ENCODE measurements at regions not wholly inside any gene's neighbourhood (a gene's known extent, or its start where the extent isn't known, plus 50 kb on each side); places are given as distances from the start of the nearest gene placed in this dataset.

GRCh38 chr18:78595924-78596573 is 383.6 kb upstream of the SALL3 start:
- no peak for TF ChIP-seq CTCF (IDR thresholded peaks at IDR 0.05; ENCODE audit: control extremely low read depth, extremely low read depth, low read depth, missing control alignments)
- CTCF ChIA-PET: no interaction called here
- POLR2A ChIA-PET: no interaction called here
- DNase-seq (ENCODE audit: extremely low spot score): no peak

GRCh38 chr18:78596794-78597345 is 382.7 kb upstream of the SALL3 start:
- POLR2A ChIA-PET: no interaction called here
- TF ChIP-seq CTCF (IDR thresholded peaks at IDR 0.05; ENCODE audit: control extremely low read depth, extremely low read depth, low read depth, missing control alignments): no peak
- no peak for DNase-seq (ENCODE audit: extremely low spot score)
- CTCF ChIA-PET: no interaction called here

- TF ChIP-seq CTCF (IDR thresholded peaks at IDR 0.05; ENCODE audit: control extremely low read depth, extremely low read depth, low read depth, missing control alignments): no peak
- ChIA-PET CTCF (no interaction called here), POLR2A (no interaction called here)
- no peak for DNase-seq (ENCODE audit: extremely low spot score)
These were observed 378.3 kb upstream of the SALL3 start for GRCh38 chr18:78601349-78601748.

- no peak for TF ChIP-seq CTCF (IDR thresholded peaks at IDR 0.05; ENCODE audit: control extremely low read depth, extremely low read depth, low read depth, missing control alignments)
- POLR2A ChIA-PET: no interaction called here
- CTCF ChIA-PET: no interaction called here
These were observed 377.7 kb upstream of the SALL3 start for GRCh38 chr18:78601923-78602322.

GRCh38 chr18:78602430-78602829 is 377.2 kb upstream of the SALL3 start:
- no peak for DNase-seq (ENCODE audit: extremely low spot score)
- ChIA-PET CTCF (no interaction called here), POLR2A (no interaction called here)
- no peak for TF ChIP-seq CTCF (IDR thresholded peaks at IDR 0.05; ENCODE audit: control extremely low read depth, extremely low read depth, low read depth, missing control alignments)

More at GRCh38 chr18:78601923-78602322, 377.7 kb upstream of the SALL3 start:
- DNase-seq (ENCODE audit: extremely low spot score): no peak

GRCh38 chr18:78603102-78603983 is 376.3 kb upstream of the SALL3 start:
- DNase-seq (ENCODE audit: extremely low spot score): no peak
- ChIA-PET CTCF (no interaction called here), POLR2A (no interaction called here)
- no peak for TF ChIP-seq CTCF (IDR thresholded peaks at IDR 0.05; ENCODE audit: control extremely low read depth, extremely low read depth, low read depth, missing control alignments)

Measured in GM10248 (cell line).